Colonic mucosa (tissue), 4 donors: ENCODE measurements at regions not wholly inside any gene's neighbourhood (a gene's known extent, or its start where the extent isn't known, plus 50 kb on each side); places are given as distances from the start of the nearest gene placed in this dataset.

Source experiments
- DNase-seq: peaks from one replicate; pipeline ENCODE4 v3.0.0-alpha.2; 2020
- H3K27ac ChIP-seq: fragments of 200-600 bp; one replicate; pipeline ENCODE4 v1.8.0; 2021
- H3K27me3 ChIP-seq: fragments of 200-600 bp; one replicate; pipeline ENCODE4 v1.8.0; 2021
- H3K36me3 ChIP-seq: fragments of 200-600 bp; one replicate; pipeline ENCODE4 v1.8.0; 2021
- H3K4me1 ChIP-seq: fragments of 200-600 bp; one replicate; pipeline ENCODE4 v1.8.0; 2021; ENCODE audit warnings: mild to moderate bottlenecking
- H3K4me3 ChIP-seq: fragments of 200-600 bp; one replicate; pipeline ENCODE4 v1.8.0; 2021
- H3K9ac ChIP-seq, 2 donors: one replicate each; pipeline ENCODE4 v1.7.0; 2013; ENCODE audit warnings: control low read depth in 2 of 2, low read depth in 2 of 2, low read length in 2 of 2
- H3K9me3 ChIP-seq: fragments of 200-600 bp; one replicate; pipeline ENCODE4 v1.8.0; 2021
- intact Hi-C: fragments of 100-400 bp; cut with DNase I; formaldehyde crosslinking; loops from one replicate; pipeline ENCODE4 v1.14.1; 2022
- TF ChIP-seq, protein P1 (sequence below): fragments of 200-600 bp; IDR thresholded peaks from one replicate; pipeline ENCODE4 v1.8.0; 2022; ENCODE audit warnings: antibody characterized with exemption, mild to moderate bottlenecking
- donor health status: healthy.
- donor health status: DM: no; HTN: no; CAD: no.
- donor health status: DM: no; HTN: no; CAD: no.

DNA sequence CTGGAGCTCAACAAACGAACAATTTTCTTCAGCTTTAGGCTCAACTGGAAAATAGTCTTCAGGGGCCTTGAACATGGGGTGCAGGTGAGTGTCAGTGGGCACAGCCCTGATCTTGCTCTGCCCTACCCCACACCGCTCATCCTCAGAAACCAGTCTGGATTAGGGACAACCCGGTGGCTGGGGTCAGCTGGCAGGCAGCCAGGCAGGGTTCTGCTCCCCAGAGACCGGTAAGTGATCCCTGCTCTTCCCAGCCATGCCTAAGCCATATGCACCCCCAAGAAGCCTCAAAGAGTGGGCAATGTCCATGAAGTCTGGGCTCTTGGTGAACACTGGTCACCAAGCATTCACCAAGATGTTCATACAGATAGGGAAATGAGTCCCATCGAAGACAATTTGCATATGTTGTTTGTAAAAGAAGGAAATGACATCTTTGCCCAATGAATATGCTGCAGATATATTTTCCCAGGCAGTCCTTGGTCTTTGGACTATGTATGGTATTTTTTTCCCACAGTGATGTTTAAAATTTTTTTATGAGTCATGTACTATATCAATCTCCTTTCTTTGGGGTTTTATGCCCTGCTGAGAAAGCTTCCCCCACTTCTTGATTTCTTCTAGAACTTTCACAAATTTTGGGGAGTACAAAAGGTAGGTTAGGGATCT, 63.9 kb upstream of the VASH1 start:
- H3K27me3 ChIP-seq, result no peaks in the 10 kb centered on the region
- H3K27ac ChIP-seq, result no peak overlapping the region
- H3K36me3 ChIP-seq, result no peaks in the 10 kb centered on the region
- no peaks in the 10 kb centered on the region for H3K4me1 ChIP-seq
- H3K4me3 ChIP-seq, result no peak overlapping the region
- H3K9ac ChIP-seq, result no peak overlapping the region
- TF ChIP-seq, protein P1, sequence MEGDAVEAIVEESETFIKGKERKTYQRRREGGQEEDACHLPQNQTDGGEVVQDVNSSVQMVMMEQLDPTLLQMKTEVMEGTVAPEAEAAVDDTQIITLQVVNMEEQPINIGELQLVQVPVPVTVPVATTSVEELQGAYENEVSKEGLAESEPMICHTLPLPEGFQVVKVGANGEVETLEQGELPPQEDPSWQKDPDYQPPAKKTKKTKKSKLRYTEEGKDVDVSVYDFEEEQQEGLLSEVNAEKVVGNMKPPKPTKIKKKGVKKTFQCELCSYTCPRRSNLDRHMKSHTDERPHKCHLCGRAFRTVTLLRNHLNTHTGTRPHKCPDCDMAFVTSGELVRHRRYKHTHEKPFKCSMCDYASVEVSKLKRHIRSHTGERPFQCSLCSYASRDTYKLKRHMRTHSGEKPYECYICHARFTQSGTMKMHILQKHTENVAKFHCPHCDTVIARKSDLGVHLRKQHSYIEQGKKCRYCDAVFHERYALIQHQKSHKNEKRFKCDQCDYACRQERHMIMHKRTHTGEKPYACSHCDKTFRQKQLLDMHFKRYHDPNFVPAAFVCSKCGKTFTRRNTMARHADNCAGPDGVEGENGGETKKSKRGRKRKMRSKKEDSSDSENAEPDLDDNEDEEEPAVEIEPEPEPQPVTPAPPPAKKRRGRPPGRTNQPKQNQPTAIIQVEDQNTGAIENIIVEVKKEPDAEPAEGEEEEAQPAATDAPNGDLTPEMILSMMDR, result no peak
- no peak for DNase-seq
- intact Hi-C loops, result no loop called here
- H3K9me3 ChIP-seq, result no peaks in the 10 kb centered on the region

DNA sequence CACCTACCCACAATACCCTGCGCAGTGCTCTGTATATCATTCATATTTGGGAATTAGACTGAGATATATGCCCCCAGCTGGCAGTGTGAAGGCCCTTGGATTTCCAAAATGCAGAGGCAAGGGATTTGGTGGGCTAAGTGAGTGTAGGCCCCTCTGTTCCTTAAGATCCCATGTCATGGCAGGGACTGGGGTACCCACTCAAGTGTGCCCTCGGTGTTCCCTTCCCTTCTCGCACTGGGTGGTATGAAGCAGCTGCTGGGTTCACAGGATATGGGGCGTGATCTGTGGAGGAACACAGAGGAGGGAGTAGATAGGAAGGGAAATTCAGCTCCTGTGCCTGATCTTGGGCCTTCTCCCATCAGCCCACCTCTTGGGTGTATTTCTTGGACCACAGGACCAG, 63.1 kb upstream of the VASH1 start:
- intact Hi-C loops, result no loop called here
- Histone ChIP-seq H3K9ac (no peak overlapping the region), H3K4me3 (no peak overlapping the region), H3K27ac (no peak overlapping the region), H3K9me3 (no peaks in the 10 kb centered on the region), H3K4me1 (no peaks in the 10 kb centered on the region), H3K27me3 (no peaks in the 10 kb centered on the region), H3K36me3 (no peaks in the 10 kb centered on the region)
- TF ChIP-seq, protein P1, result no peak
- no peak for DNase-seq

DNA sequence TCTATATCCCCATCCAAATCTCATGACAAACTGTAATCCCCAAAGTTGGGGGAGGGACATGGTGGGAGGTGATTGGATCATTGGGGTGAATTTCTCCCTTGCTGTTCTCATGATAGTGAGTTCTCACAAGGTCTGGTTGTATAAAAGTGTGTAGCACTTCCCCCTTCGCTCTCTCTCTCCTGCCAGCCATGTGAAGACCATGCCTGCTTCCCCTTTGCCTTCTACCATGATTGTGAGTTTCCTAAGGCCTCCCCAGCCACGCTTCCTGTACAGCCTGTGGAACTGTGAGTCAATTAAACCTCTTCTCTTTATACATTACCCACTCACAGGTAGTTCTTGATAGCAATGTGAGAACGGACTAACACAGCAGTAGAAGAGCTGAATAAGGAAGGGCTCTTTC, 62.6 kb upstream of the VASH1 start:
- no peaks in the 10 kb centered on the region for H3K36me3 ChIP-seq
- TF ChIP-seq, protein P1, result no peak
- no peak for DNase-seq
- H3K9ac ChIP-seq, result no peak overlapping the region
- no peaks in the 10 kb centered on the region for H3K27me3 ChIP-seq
- no peaks in the 10 kb centered on the region for H3K4me1 ChIP-seq
- intact Hi-C loops, result no loop called here
- H3K4me3 ChIP-seq, result no peak overlapping the region
- H3K9me3 ChIP-seq, result no peaks in the 10 kb centered on the region
- no peak overlapping the region for H3K27ac ChIP-seq

DNA sequence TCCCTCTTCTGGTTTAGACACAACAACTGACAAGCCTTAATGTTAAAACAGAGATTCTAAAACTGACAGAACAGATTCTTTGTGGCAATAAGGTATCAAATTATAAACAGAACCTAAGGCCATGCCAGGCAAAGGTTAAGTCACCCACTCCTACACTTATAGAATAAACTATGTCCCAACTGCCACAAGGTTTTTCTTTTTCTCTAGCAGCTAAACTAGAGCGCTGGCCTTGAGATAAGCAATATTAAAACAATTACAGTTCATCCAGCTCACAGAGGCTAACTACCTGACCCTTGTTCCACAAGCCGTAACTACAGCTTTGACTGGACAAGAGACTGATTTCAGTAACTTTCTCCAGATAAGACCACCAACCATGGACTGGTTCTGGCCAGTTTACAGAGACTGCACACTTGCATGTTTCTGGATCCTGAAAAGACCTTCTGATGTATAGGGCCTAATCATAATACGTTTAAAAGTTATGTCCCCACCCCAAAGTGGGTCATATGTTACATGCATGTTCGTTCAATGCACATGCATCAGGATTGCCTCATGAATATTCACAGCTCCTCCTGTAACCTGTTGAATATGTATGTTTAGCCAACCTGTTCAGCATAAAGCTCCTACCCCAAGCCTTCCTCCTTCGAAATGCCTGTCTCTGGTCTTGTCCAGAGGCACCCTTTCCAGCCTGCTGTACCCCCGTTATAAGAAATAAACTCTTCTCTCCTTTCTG, 61.9 kb upstream of the VASH1 start:
- no peak for DNase-seq
- TF ChIP-seq, protein P1, result no peak
- intact Hi-C loops, result no loop called here
- H3K9ac ChIP-seq, result no peak overlapping the region
- no peaks in the 10 kb centered on the region for H3K27me3 ChIP-seq
- H3K27ac ChIP-seq, result no peak overlapping the region
- H3K9me3 ChIP-seq, result no peaks in the 10 kb centered on the region
- no peaks in the 10 kb centered on the region for H3K36me3 ChIP-seq
- H3K4me3 ChIP-seq, result no peak overlapping the region
- H3K4me1 ChIP-seq, result no peaks in the 10 kb centered on the region

DNA sequence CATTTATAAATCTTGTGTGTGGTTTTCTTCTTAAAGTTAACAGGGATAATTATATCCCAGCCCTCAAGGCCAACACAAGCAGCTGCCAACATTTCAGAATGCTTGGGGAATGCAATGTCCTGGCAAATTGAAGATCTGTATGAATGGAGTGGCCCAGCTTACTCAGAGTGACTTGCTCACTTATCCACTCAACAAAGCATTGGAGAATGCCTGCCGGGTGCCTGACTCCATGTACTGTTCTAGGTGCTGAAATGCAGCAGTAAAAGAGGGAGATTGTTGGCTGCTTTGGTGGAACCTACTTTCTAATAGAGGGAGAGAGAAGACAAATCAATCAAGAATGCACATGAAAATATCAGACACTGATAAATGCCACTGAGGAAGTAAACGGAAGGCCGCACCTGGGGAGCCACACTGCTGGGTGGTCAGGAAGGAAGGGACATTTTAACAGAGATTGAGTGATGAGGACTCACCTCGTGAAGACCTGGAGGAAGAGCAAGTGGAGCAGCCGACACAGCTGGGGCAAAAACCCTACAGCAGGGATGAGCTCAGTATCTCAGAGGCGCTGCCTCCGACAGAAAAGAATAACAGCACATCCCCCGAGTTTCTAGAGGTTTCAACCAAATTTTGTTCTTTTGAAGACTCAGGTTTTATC, 61.2 kb upstream of the VASH1 start:
- TF ChIP-seq, protein P1, result no peak
- no peaks in the 10 kb centered on the region for H3K4me1 ChIP-seq
- no peak overlapping the region for H3K27ac ChIP-seq
- intact Hi-C loops, result no loop called here
- DNase-seq, result no peak
- no peak overlapping the region for H3K9ac ChIP-seq
- H3K36me3 ChIP-seq, result no peaks in the 10 kb centered on the region
- H3K9me3 ChIP-seq, result no peaks in the 10 kb centered on the region
- no peaks in the 10 kb centered on the region for H3K27me3 ChIP-seq
- no peak overlapping the region for H3K4me3 ChIP-seq
